ENCODE measurements at regions not wholly inside any gene's neighbourhood (a gene's known extent, or its start where the extent isn't known, plus 50 kb on each side); places are given as distances from the start of the nearest gene placed in this dataset.

GRCh38 chr1:87933171-87933570, 604.5 kb downstream of the LMO4 start:
- no peak for TF ChIP-seq EZH2 (IDR thresholded peaks at IDR 0.05; ENCODE audit: borderline replicate concordance, low read depth, low read length, poor library complexity, severe bottlenecking)
- no peak for TF ChIP-seq CTCF (conservative IDR thresholded peaks at IDR 0.05; ENCODE audit: low read depth, low read length)

Measured in A673 (cell line).